ENCODE measurements at regions not wholly inside any gene's neighbourhood (a gene's known extent, or its start where the extent isn't known, plus 50 kb on each side); places are given as distances from the start of the nearest gene placed in this dataset.

- TF ChIP-seq, protein P1, sequence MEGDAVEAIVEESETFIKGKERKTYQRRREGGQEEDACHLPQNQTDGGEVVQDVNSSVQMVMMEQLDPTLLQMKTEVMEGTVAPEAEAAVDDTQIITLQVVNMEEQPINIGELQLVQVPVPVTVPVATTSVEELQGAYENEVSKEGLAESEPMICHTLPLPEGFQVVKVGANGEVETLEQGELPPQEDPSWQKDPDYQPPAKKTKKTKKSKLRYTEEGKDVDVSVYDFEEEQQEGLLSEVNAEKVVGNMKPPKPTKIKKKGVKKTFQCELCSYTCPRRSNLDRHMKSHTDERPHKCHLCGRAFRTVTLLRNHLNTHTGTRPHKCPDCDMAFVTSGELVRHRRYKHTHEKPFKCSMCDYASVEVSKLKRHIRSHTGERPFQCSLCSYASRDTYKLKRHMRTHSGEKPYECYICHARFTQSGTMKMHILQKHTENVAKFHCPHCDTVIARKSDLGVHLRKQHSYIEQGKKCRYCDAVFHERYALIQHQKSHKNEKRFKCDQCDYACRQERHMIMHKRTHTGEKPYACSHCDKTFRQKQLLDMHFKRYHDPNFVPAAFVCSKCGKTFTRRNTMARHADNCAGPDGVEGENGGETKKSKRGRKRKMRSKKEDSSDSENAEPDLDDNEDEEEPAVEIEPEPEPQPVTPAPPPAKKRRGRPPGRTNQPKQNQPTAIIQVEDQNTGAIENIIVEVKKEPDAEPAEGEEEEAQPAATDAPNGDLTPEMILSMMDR (IDR thresholded peaks at IDR 0.05; ENCODE audit: low read depth, low read length) = no peak
- TF ChIP-seq EZH2phosphoT487 (IDR thresholded peaks at IDR 0.05; ENCODE audit: low read depth) = no peak
Observed at GRCh38 chr4:12519426-12519825, 964.7 kb downstream of the RAB28 start.
